Mucosa of descending colon (tissue), 3 donors: ENCODE measurements at regions not wholly inside any gene's neighbourhood (a gene's known extent, or its start where the extent isn't known, plus 50 kb on each side); places are given as distances from the start of the nearest gene placed in this dataset.

ENCODE experiments used
- ATAC-seq: fragments of 200-7000 bp; cut with Tn5 transposase; one replicate; pipeline ENCODE4 v1.9.1; 2020; ENCODE audit warnings: mild to moderate bottlenecking, moderate library complexity
- DNase-seq, 3 donors: peaks; one replicate each; pipeline ENCODE4 v3.0.0-alpha.2; 2020
- H3K36me3 ChIP-seq: fragments of 200-600 bp; one replicate; pipeline ENCODE4 v1.8.0; 2021; ENCODE audit warnings: low read depth, mild to moderate bottlenecking
- H3K4me1 ChIP-seq: fragments of 200-600 bp; one replicate; pipeline ENCODE4 v1.8.0; 2021; ENCODE audit warnings: low read depth, mild to moderate bottlenecking
- H3K4me3 ChIP-seq: fragments of 200-600 bp; one replicate; pipeline ENCODE4 v1.8.0; 2021; ENCODE audit warnings: mild to moderate bottlenecking
- H3K9me3 ChIP-seq: fragments of 200-600 bp; one replicate; pipeline ENCODE4 v1.8.0; 2021; ENCODE audit warnings: mild to moderate bottlenecking
- CTCF ChIP-seq: fragments of 200-600 bp; IDR thresholded peaks from one replicate; pipeline ENCODE4 v1.8.0; 2022; ENCODE audit warnings: antibody characterized with exemption, mild to moderate bottlenecking
- intact Hi-C, 2 donors: fragments of 100-400 bp; cut with DNase I in 1 of 2; cut with micrococcal nuclease in 1 of 2; formaldehyde crosslinking; loops; one replicate each; pipeline versions ENCODE4 v1.11.0 to v1.11.1; 2022; cut with DNase I, micrococcal nuclease
- donor health status: DM: no; HTN: no; CAD: no; lungs with moderate emphysema.
- donor health status: DM: no; HTN: no; CAD: no.
- donor health status: DM: no; HTN: yes; CAD: no.

- no peaks in the 10 kb centered on the region for H3K4me1 ChIP-seq
- DNase-seq (no peak), ATAC-seq (no peak)
- no peaks in the 10 kb centered on the region for H3K9me3 ChIP-seq
- H3K4me3 ChIP-seq, result no peak overlapping the region
- intact Hi-C loops, result no loop called here
- TF ChIP-seq CTCF, result no peak
- H3K36me3 ChIP-seq, result no peaks in the 10 kb centered on the region
Observed at GRCh38 chr4:12177416-12177815, 748.7 kb upstream of the HS3ST1 start.

GRCh38 chr4:12173496-12173895, 744.8 kb upstream of the HS3ST1 start:
- no peaks in the 10 kb centered on the region for H3K9me3 ChIP-seq
- H3K4me3 ChIP-seq, result no peak overlapping the region
- intact Hi-C loops, result no loop called here
- DNase-seq (no peak), ATAC-seq (no peak)
- TF ChIP-seq CTCF, result no peak
- no peaks in the 10 kb centered on the region for H3K36me3 ChIP-seq
- no peaks in the 10 kb centered on the region for H3K4me1 ChIP-seq

GRCh38 chr4:12172198-12172973, 743.7 kb upstream of the HS3ST1 start:
- H3K36me3 ChIP-seq, result no peaks in the 10 kb centered on the region
- intact Hi-C loops, result no loop called here
- DNase-seq (no peak), ATAC-seq (no peak)
- H3K4me1 ChIP-seq, result no peaks in the 10 kb centered on the region
- H3K4me3 ChIP-seq, result no peak overlapping the region
- H3K9me3 ChIP-seq, result no peaks in the 10 kb centered on the region
- TF ChIP-seq CTCF, result no peak

GRCh38 chr4:12170308-12170707, 741.6 kb upstream of the HS3ST1 start:
- Histone ChIP-seq H3K4me3 (no peak overlapping the region), H3K9me3 (no peaks in the 10 kb centered on the region), H3K4me1 (no peaks in the 10 kb centered on the region), H3K36me3 (no peaks in the 10 kb centered on the region)
- intact Hi-C loops, result no loop called here
- DNase-seq, result no peak
- no peak for ATAC-seq
- no peak for TF ChIP-seq CTCF

- H3K9me3 ChIP-seq, result no peaks in the 10 kb centered on the region
- ATAC-seq (no peak), DNase-seq (no peak)
- TF ChIP-seq CTCF, result no peak
- intact Hi-C loops, result no loop called here
- H3K4me3 ChIP-seq, result no peak overlapping the region
- no peaks in the 10 kb centered on the region for H3K4me1 ChIP-seq
- H3K36me3 ChIP-seq, result no peaks in the 10 kb centered on the region
Observed at GRCh38 chr4:12165616-12166015, 736.9 kb upstream of the HS3ST1 start.

- Histone ChIP-seq H3K4me1 (no peaks in the 10 kb centered on the region), H3K36me3 (no peaks in the 10 kb centered on the region), H3K9me3 (no peaks in the 10 kb centered on the region), H3K4me3 (no peak overlapping the region)
- intact Hi-C loops, result no loop called here
- DNase-seq, result no peak
- ATAC-seq, result no peak
- TF ChIP-seq CTCF, result no peak
Observed at GRCh38 chr4:12146339-12146738, 717.6 kb upstream of the HS3ST1 start.
